Fibroblast of lung (primary cell): ENCODE measurements at regions not wholly inside any gene's neighbourhood (a gene's known extent, or its start where the extent isn't known, plus 50 kb on each side); places are given as distances from the start of the nearest gene placed in this dataset.

Experiments
- CTCF ChIP-seq, 2 donors: IDR thresholded peaks in 1 of 2; conservative IDR thresholded peaks in 1 of 2; 1 replicate in 1 of 2; 2 replicates in 1 of 2; pipeline ENCODE4 v1.5.1; 2011 to 2012; ENCODE audit warnings: low read length in 2 of 2, control low read depth in 1 of 2, inconsistent platforms in 1 of 2, low read depth in 1 of 2, mild to moderate bottlenecking in 1 of 2
- EZH2 ChIP-seq: IDR thresholded peaks from 2 replicates; pipeline ENCODE4 v1.5.1; 2012; ENCODE audit warnings: low read length, control low read depth, mild to moderate bottlenecking; ENCODE audit errors: missing control alignments

DNA sequence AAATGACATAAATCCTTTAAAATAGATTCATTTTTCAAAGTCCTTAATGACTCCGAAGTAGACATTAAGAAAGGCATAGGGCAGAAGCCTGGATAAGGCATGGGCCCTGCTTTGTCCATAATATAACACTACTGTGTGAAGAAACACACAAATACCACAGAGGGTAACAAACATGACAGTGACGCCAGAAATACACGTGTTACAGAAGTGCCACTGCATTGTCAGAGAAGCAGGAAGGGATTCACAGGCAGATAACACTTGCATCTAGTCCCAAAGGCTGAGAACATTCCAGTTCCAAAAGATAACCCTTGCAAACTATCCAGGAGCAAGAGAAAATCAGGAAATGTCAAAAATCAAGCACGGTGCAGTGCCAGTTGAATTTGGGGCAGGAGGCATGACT is 633.2 kb downstream of the LIG4 start:
- TF ChIP-seq CTCF (conservative IDR thresholded peaks at IDR 0.05 in 1 of 2, IDR thresholded peaks at IDR 0.05 in 1 of 2; ENCODE audit: low read depth in 1 of 2, low read length in 2 of 2) (no peak), EZH2 (no peak)
